ENCODE measurements at regions not wholly inside any gene's neighbourhood (a gene's known extent, or its start where the extent isn't known, plus 50 kb on each side); places are given as distances from the start of the nearest gene placed in this dataset.

DNA sequence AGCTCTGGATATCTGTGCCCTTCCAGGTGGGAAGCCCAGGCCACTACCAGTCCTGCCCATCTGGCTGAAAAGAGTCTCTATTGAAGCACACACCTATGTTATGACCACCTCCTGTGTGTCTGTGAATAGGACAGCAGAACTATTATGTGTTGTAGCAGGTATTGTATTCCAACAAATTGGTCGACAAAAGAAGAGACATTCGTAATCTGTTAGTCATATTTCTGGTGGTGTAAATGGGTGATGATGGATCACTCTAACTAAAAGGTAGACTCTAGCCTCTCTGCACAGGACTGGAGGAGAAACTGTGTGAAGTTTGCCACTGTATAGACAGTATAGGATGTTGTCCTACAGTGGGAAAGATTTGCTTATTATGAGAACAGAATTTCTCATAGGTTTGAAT is 416.1 kb downstream of the TMEM38B start:
- DNase-seq = no peak
- H3K9me2 ChIP-seq (ENCODE audit: insufficient read depth) = no peaks in the 10 kb centered on the region
- no peaks in the 10 kb centered on the region for H3K4me1 ChIP-seq (ENCODE audit: insufficient read depth)
- no peaks in the 10 kb centered on the region for H3F3A ChIP-seq (ENCODE audit: insufficient read depth)
- in situ Hi-C loops (cut with MboI) = no loop called here
- no peak overlapping the region for H3K4me2 ChIP-seq (ENCODE audit: unreplicated experiment)
- H2AFZ ChIP-seq = no peak overlapping the region
- TF ChIP-seq EZH2 (IDR thresholded peaks at IDR 0.05; ENCODE audit: insufficient read depth, poor library complexity, severe bottlenecking) = no peak
- TF ChIP-seq EZH2phosphoT487 (IDR thresholded peaks at IDR 0.05; ENCODE audit: insufficient read depth, low read depth) = no peak
- no peaks in the 10 kb centered on the region for H3K9me3 ChIP-seq (ENCODE audit: low read depth)
- H3K27me3 ChIP-seq (replicated peaks; ENCODE audit: insufficient read depth) = no peaks in the 10 kb centered on the region
- no peak overlapping the region for H3K27ac ChIP-seq
- no peaks in the 10 kb centered on the region for H4K20me1 ChIP-seq (ENCODE audit: insufficient read depth)
- no peaks in the 10 kb centered on the region for H3K36me3 ChIP-seq (ENCODE audit: low read depth)
- 61 to 76% methylated on average over 2 of the region's 2 CpGs for WGBS, 2 experiments (ENCODE audit: low coverage in 1 of 2, low lambda C conversion rate in 2 of 2, missing lambda C conversion rate in 2 of 2)
- H3K9ac ChIP-seq = no peak overlapping the region
- H3K79me2 ChIP-seq (ENCODE audit: insufficient read depth) = no peaks in the 10 kb centered on the region
- no peak overlapping the region for H3K4me3 ChIP-seq

GRCh38 chr9:106111039-106111730 is 416.8 kb downstream of the TMEM38B start:
- Histone ChIP-seq H3K36me3 (ENCODE audit: low read depth) (no peaks in the 10 kb centered on the region), H3K27ac (no peak overlapping the region), H3K4me1 (ENCODE audit: insufficient read depth) (no peaks in the 10 kb centered on the region), H3K9me2 (ENCODE audit: insufficient read depth) (no peaks in the 10 kb centered on the region), H3K9me3 (ENCODE audit: low read depth) (no peaks in the 10 kb centered on the region), H4K20me1 (ENCODE audit: insufficient read depth) (no peaks in the 10 kb centered on the region), H3K4me2 (ENCODE audit: unreplicated experiment) (no peak overlapping the region), H3F3A (ENCODE audit: insufficient read depth) (no peaks in the 10 kb centered on the region), H3K9ac (no peak overlapping the region), H3K4me3 (no peak overlapping the region), H3K27me3 (replicated peaks; ENCODE audit: insufficient read depth) (no peaks in the 10 kb centered on the region), H3K79me2 (ENCODE audit: insufficient read depth) (no peaks in the 10 kb centered on the region), H2AFZ (no peak overlapping the region)
- 17 to 18% methylated on average over 6 of the region's 6 CpGs for WGBS, 2 experiments (ENCODE audit: low coverage in 1 of 2, low lambda C conversion rate in 2 of 2, missing lambda C conversion rate in 2 of 2)
- in situ Hi-C loops (cut with MboI) = no loop called here
- TF ChIP-seq EZH2phosphoT487 (IDR thresholded peaks at IDR 0.05; ENCODE audit: insufficient read depth, low read depth) (no peak), EZH2 (IDR thresholded peaks at IDR 0.05; ENCODE audit: insufficient read depth, poor library complexity, severe bottlenecking) (no peak)
- DNase-seq = no peak

DNA sequence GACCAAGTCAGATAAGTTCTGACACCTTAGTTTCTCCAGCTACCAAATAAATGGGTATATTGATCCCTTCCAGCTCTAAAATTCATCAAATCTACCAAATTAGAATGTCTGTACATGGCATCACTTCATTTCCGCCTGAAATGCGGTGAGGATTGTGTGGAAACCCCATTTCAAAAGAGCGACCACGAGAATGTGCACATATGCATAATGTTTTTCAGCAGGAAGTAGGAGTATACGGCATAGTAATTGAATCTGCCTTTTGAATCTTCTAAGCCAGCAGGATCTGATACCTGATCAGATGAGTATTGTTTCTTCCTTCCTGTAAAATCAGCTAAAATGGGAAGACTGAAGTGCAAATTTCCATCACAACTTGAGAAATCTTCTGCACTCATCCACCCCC is 418.6 kb downstream of the TMEM38B start:
- Histone ChIP-seq H3K4me2 (ENCODE audit: unreplicated experiment) (no peak overlapping the region), H3F3A (ENCODE audit: insufficient read depth) (no peaks in the 10 kb centered on the region), H3K27ac (no peak overlapping the region), H3K36me3 (ENCODE audit: low read depth) (no peaks in the 10 kb centered on the region), H3K9me3 (ENCODE audit: low read depth) (no peaks in the 10 kb centered on the region), H3K79me2 (ENCODE audit: insufficient read depth) (no peaks in the 10 kb centered on the region), H3K9ac (no peak overlapping the region), H4K20me1 (ENCODE audit: insufficient read depth) (no peaks in the 10 kb centered on the region), H2AFZ (no peak overlapping the region), H3K9me2 (ENCODE audit: insufficient read depth) (no peaks in the 10 kb centered on the region), H3K4me1 (ENCODE audit: insufficient read depth) (no peaks in the 10 kb centered on the region), H3K27me3 (replicated peaks; ENCODE audit: insufficient read depth) (no peaks in the 10 kb centered on the region), H3K4me3 (no peak overlapping the region)
- in situ Hi-C loops (cut with MboI) = no loop called here
- TF ChIP-seq EZH2phosphoT487 (IDR thresholded peaks at IDR 0.05; ENCODE audit: insufficient read depth, low read depth) (no peak), EZH2 (IDR thresholded peaks at IDR 0.05; ENCODE audit: insufficient read depth, poor library complexity, severe bottlenecking) (no peak)
- DNase-seq = no peak
- WGBS, 2 experiments (ENCODE audit: low coverage in 1 of 2, low lambda C conversion rate in 2 of 2, missing lambda C conversion rate in 2 of 2) = 28 to 34% methylated on average over 5 of the region's 5 CpGs

DNA sequence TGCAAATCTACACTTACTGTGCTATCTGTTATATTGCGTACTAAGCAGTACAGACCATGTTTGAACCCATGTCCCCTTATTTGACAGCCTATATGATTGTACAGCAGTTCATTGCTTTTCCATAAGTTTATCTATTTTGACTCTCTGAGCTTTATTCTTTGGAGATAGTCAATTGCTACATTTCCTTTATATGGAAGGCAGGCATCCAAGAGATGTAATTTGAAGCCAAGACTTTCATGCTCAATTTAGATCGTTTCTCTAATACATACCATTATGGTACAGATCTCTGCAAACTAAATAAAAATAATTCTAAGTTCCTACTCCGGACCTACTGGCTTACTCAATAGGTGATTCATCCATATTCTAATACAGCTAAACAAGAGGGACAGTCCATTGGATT is 424.8 kb downstream of the TMEM38B start:
- no peak overlapping the region for H3K4me3 ChIP-seq
- DNase-seq = no peak
- no peak overlapping the region for H3K4me2 ChIP-seq (ENCODE audit: unreplicated experiment)
- no peak overlapping the region for H2AFZ ChIP-seq
- H3K9me2 ChIP-seq (ENCODE audit: insufficient read depth) = no peaks in the 10 kb centered on the region
- H3K9ac ChIP-seq = no peak overlapping the region
- H3K9me3 ChIP-seq (ENCODE audit: low read depth) = no peaks in the 10 kb centered on the region
- TF ChIP-seq EZH2 (IDR thresholded peaks at IDR 0.05; ENCODE audit: insufficient read depth, poor library complexity, severe bottlenecking) (no peak), EZH2phosphoT487 (IDR thresholded peaks at IDR 0.05; ENCODE audit: insufficient read depth, low read depth) (no peak)
- no peaks in the 10 kb centered on the region for H3K4me1 ChIP-seq (ENCODE audit: insufficient read depth)
- H4K20me1 ChIP-seq (ENCODE audit: insufficient read depth) = no peaks in the 10 kb centered on the region
- WGBS, 2 experiments (ENCODE audit: low coverage in 1 of 2, low lambda C conversion rate in 2 of 2, missing lambda C conversion rate in 2 of 2) = 7 to 11% methylated on average over 3 of the region's 3 CpGs
- H3K27me3 ChIP-seq (replicated peaks; ENCODE audit: insufficient read depth) = no peaks in the 10 kb centered on the region
- no peaks in the 10 kb centered on the region for H3F3A ChIP-seq (ENCODE audit: insufficient read depth)
- no peaks in the 10 kb centered on the region for H3K36me3 ChIP-seq (ENCODE audit: low read depth)
- H3K79me2 ChIP-seq (ENCODE audit: insufficient read depth) = no peaks in the 10 kb centered on the region
- H3K27ac ChIP-seq = no peak overlapping the region
- in situ Hi-C loops (cut with MboI) = no loop called here
